Progenitor cell of endocrine pancreas (in vitro differentiated cells): ENCODE measurements at regions not wholly inside any gene's neighbourhood (a gene's known extent, or its start where the extent isn't known, plus 50 kb on each side); places are given as distances from the start of the nearest gene placed in this dataset.

ENCODE experiments used
- DNase-seq: peaks from one replicate; pipeline ENCODE4 v3.0.0; 2021; ENCODE audit warnings: low spot score; ENCODE audit not compliant: unreplicated experiment
- H3K27ac Mint-ChIP-seq: 2 replicates; pipeline ENCODE4 v1.8.0; 2021; ENCODE audit warnings: mild to moderate bottlenecking, moderate library complexity, mixed read lengths
- H3K27me3 Mint-ChIP-seq: 2 replicates; pipeline ENCODE4 v1.8.0; 2021; ENCODE audit warnings: mixed read lengths
- H3K36me3 Mint-ChIP-seq: 2 replicates; pipeline ENCODE4 v1.8.0; 2022; ENCODE audit warnings: mixed read lengths; ENCODE audit not compliant: insufficient read depth
- H3K4me1 Mint-ChIP-seq: 2 replicates; pipeline ENCODE4 v1.8.0; 2021; ENCODE audit warnings: low read depth, mixed read lengths
- H3K4me3 Mint-ChIP-seq: 2 replicates; pipeline ENCODE4 v1.8.0; 2021; ENCODE audit warnings: low read depth, mild to moderate bottlenecking, moderate library complexity, mixed read lengths
- H3K9me3 Mint-ChIP-seq: 2 replicates; pipeline ENCODE4 v1.8.0; 2021; ENCODE audit warnings: low read depth, mixed read lengths
- CTCF ChIP-seq: fragments of 200-600 bp; sonication (generic); IDR thresholded peaks from one replicate; pipeline ENCODE4 v1.5.0; 2021; ENCODE audit warnings: antibody characterized with exemption, mild to moderate bottlenecking; ENCODE audit not compliant: unreplicated experiment

GRCh38 chr6:120894077-120894476, 440.2 kb downstream of the TBC1D32 start:
- Mint-ChIP-seq H3K4me3 (no peak overlapping the region), H3K27me3 (no peaks in the 10 kb centered on the region), H3K4me1 (peaks cover 2% of the 10 kb centered on the region), H3K9me3 (peaks cover 21% of the 10 kb centered on the region), H3K36me3 (peaks cover 6% of the 10 kb centered on the region), H3K27ac (no peak overlapping the region)
- no peak for DNase-seq
- no peak for TF ChIP-seq CTCF

GRCh38 chr6:120876931-120877330, 457.3 kb downstream of the TBC1D32 start:
- Mint-ChIP-seq H3K27ac (no peak overlapping the region), H3K36me3 (no peaks in the 10 kb centered on the region), H3K9me3 (no peaks in the 10 kb centered on the region), H3K4me3 (no peak overlapping the region), H3K27me3 (no peaks in the 10 kb centered on the region), H3K4me1 (peaks cover 1% of the 10 kb centered on the region)
- TF ChIP-seq CTCF = no peak
- DNase-seq = no peak

- Mint-ChIP-seq H3K9me3 (no peaks in the 10 kb centered on the region), H3K4me3 (no peak overlapping the region), H3K27ac (no peak overlapping the region), H3K36me3 (no peaks in the 10 kb centered on the region), H3K27me3 (no peaks in the 10 kb centered on the region), H3K4me1 (no peaks in the 10 kb centered on the region)
- no peak for DNase-seq
- TF ChIP-seq CTCF = no peak
These were observed 457.9 kb downstream of the TBC1D32 start for GRCh38 chr6:120876424-120876823.

- TF ChIP-seq CTCF = no peak
- Mint-ChIP-seq H3K4me1 (no peaks in the 10 kb centered on the region), H3K27me3 (no peaks in the 10 kb centered on the region), H3K27ac (no peak overlapping the region), H3K9me3 (no peaks in the 10 kb centered on the region), H3K4me3 (no peak overlapping the region), H3K36me3 (no peaks in the 10 kb centered on the region)
- no peak for DNase-seq
These were observed 458.4 kb downstream of the TBC1D32 start for GRCh38 chr6:120875900-120876299.

- DNase-seq = no peak
- no peak for TF ChIP-seq CTCF
- Mint-ChIP-seq H3K4me3 (no peak overlapping the region), H3K36me3 (no peaks in the 10 kb centered on the region), H3K9me3 (no peaks in the 10 kb centered on the region), H3K27me3 (no peaks in the 10 kb centered on the region), H3K4me1 (no peaks in the 10 kb centered on the region), H3K27ac (peak overlapping the region; percentile 59)
These were observed 459.9 kb downstream of the TBC1D32 start for GRCh38 chr6:120874422-120874821.
